HG03135 (cell line): ENCODE measurements at regions not wholly inside any gene's neighbourhood (a gene's known extent, or its start where the extent isn't known, plus 50 kb on each side); places are given as distances from the start of the nearest gene placed in this dataset.

Experiments
- ATAC-seq: cut with Tn5 transposase; IDR thresholded peaks from one replicate; pipeline ENCODE4 v1.9.1; 2021; ENCODE audit warnings: mild to moderate bottlenecking, moderate library complexity; ENCODE audit not compliant: unreplicated experiment

- ATAC-seq, result no peak
These were observed 610.3 kb upstream of the GALNTL6 start for GRCh38 chr4:171202908-171203307.

GRCh38 chr4:171186700-171187099 lies 626.5 kb upstream of the GALNTL6 start:
- ATAC-seq, result no peak

GRCh38 chr4:171181090-171181489 lies 632.1 kb upstream of the GALNTL6 start:
- no peak for ATAC-seq

GRCh38 chr4:171170671-171171070 lies 642.5 kb upstream of the GALNTL6 start:
- no peak for ATAC-seq

- no peak for ATAC-seq
These were observed 643.8 kb upstream of the GALNTL6 start for GRCh38 chr4:171169396-171169795.

GRCh38 chr4:171162478-171162877 lies 650.7 kb upstream of the GALNTL6 start:
- ATAC-seq, result no peak

- no peak for ATAC-seq
These were observed 655.6 kb upstream of the GALNTL6 start for GRCh38 chr4:171157462-171158082.

GRCh38 chr4:171142639-171143038 lies 670.6 kb upstream of the GALNTL6 start:
- ATAC-seq, result no peak

GRCh38 chr4:171142045-171142444 lies 671.2 kb upstream of the GALNTL6 start:
- ATAC-seq, result no peak

GRCh38 chr4:171130256-171130801 lies 682.9 kb upstream of the GALNTL6 start:
- ATAC-seq, result no peak

- ATAC-seq, result no peak
These were observed 695.1 kb upstream of the GALNTL6 start for GRCh38 chr4:171118091-171118490.

- ATAC-seq, result no peak
These were observed 695.7 kb upstream of the GALNTL6 start for GRCh38 chr4:171117457-171117856.

GRCh38 chr4:171101845-171102244 lies 711.4 kb upstream of the GALNTL6 start:
- no peak for ATAC-seq

GRCh38 chr4:171087089-171087488 lies 726.1 kb upstream of the GALNTL6 start:
- no peak for ATAC-seq

- ATAC-seq, result no peak
These were observed 745.8 kb upstream of the GALNTL6 start for GRCh38 chr4:171067422-171067821.

- ATAC-seq, result no peak
These were observed 763.8 kb upstream of the GALNTL6 start for GRCh38 chr4:171049380-171049779.

GRCh38 chr4:171042989-171043524 lies 770.1 kb upstream of the GALNTL6 start:
- ATAC-seq, result no peak

GRCh38 chr4:171035909-171036308 lies 777.3 kb upstream of the GALNTL6 start:
- no peak for ATAC-seq

GRCh38 chr4:171031338-171031737 lies 781.9 kb upstream of the GALNTL6 start:
- no peak for ATAC-seq

- no peak for ATAC-seq
These were observed 787.4 kb upstream of the GALNTL6 start for GRCh38 chr4:171025776-171026175.

GRCh38 chr4:171025343-171025742 lies 787.9 kb upstream of the GALNTL6 start:
- no peak for ATAC-seq

- ATAC-seq, result no peak
These were observed 788.4 kb upstream of the GALNTL6 start for GRCh38 chr4:171024720-171025303.
